Transverse colon (tissue), 4 donors: ENCODE measurements at regions not wholly inside any gene's neighbourhood (a gene's known extent, or its start where the extent isn't known, plus 50 kb on each side); places are given as distances from the start of the nearest gene placed in this dataset.

Source experiments
- CTCF ChIP-seq, 5 experiments: fragments of 200-600 bp in 3 of 5; fragments of 450-650 bp in 2 of 5; sonication (generic) in 3 of 5; IDR thresholded peaks; 1 replicate in 2 of 5; 2 replicates in 3 of 5; pipeline ENCODE4 v1.5.1; 2016 to 2017; ENCODE audit warnings: antibody characterized with exemption in 5 of 5, inconsistent platforms in 3 of 5, mild to moderate bottlenecking in 2 of 5, moderate library complexity in 1 of 5
- POLR2A ChIP-seq: fragments of 450-650 bp; IDR thresholded peaks from one replicate; pipeline ENCODE4 v1.6.1; 2016; ENCODE audit warnings: antibody characterized with exemption, mild to moderate bottlenecking, moderate library complexity
- POLR2AphosphoS5 ChIP-seq, 3 donors: sonication (generic); formaldehyde crosslinking; IDR thresholded peaks; one replicate each; pipeline ENCODE4 v1.6.1; 2016; ENCODE audit warnings: antibody characterized with exemption in 3 of 3

DNA sequence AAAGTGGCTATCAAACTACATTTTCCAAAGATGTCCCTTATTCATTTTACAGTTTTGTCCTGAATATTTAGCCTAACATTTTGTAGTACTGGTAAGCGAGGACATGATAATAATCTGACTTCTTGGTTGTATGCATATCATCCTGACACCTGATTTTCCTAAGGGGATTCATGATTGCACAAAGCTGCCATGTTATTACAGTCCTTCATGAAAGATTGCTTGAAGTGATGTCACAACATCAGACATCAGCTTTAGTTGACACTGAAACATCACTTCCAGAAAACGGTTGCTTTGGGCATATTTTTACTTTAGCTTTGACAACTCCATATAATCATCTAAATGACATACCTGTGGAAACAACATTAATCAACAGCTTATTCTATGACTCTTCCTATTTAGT is 188.7 kb upstream of the PABPC4L start:
- TF ChIP-seq CTCF (IDR thresholded peaks at IDR 0.05) (no peak), POLR2A (no peak), POLR2AphosphoS5 (IDR thresholded peaks at IDR 0.05) (no peak)
